Suppressor macrophage treated with lipopolysaccharide for 1 hour (primary cell): ENCODE measurements at regions not wholly inside any gene's neighbourhood (a gene's known extent, or its start where the extent isn't known, plus 50 kb on each side); places are given as distances from the start of the nearest gene placed in this dataset.

ENCODE experiments used
- DNase-seq, 3 donors: peaks; one replicate each; pipeline ENCODE4 v3.0.0-alpha.2; 2020 to 2022

- DNase-seq: no peak
Observed at GRCh38 chr2:96438589-96438988, 66.6 kb downstream of the NEURL3 start.

DNA sequence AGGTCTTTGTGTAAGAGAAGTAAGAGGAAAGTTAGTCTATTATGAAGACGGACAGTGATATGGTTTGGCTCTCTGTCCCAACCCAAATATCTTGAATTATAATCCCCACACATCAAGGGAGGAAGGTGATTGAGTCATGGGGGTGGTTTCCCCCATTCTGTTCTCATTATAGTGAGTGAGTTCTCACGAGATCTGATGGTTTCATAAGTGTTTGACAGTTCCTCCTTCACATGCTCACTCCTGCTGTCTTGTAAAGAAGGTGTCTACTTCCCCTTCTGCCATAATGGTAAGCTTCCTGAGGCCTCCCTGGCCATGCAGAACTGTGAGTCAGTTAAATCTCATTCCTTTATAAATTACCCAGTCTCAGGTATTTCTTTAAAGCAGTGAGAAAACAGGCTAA is 67.6 kb downstream of the NEURL3 start:
- DNase-seq: peak; percentile 51 to 64 (median 62)

- DNase-seq: no peak
Observed at GRCh38 chr2:96436961-96437360, 68.2 kb downstream of the NEURL3 start.

DNA sequence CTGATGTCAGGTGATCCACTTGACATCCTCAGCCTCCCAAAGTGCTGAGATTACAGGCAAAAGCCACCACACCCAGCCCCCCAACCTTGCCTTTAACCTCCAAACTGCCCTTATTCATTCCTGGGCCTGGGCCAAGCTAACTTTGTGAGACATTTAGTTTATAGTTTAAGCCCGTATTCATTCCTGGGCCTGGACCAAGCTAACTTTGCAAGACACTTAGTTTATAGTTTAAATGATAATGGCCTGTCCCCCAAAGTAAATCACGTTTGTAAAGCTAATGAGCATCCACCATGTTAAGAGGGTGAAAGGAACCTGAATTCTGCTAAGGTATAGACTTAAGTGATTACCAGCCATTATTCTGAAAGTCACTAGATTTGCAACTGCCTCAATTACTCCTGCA is 68.7 kb downstream of the NEURL3 start:
- no peak for DNase-seq

DNA sequence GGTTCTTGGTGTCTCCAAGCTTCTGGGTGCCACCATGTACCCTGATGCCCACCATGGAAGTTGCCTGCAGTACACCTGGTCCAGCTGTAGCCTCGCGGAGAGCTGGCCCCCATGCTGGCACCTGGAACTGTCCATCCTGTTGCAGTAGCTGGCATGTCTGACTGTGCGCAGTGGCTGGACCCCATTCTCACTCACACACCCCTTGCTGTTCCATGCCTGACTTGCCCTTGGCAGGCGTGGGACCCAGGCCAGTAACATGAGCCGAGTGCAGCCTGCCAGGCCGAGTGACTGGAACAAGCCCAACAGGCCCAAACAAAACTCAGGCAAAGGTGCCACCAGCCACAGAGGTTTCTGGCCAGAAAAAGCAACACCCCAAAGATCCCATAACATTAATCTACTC is 73.8 kb downstream of the NEURL3 start:
- DNase-seq: no peak

- DNase-seq: no peak
Observed at GRCh38 chr2:96430394-96430988, 74.7 kb downstream of the NEURL3 start.

DNA sequence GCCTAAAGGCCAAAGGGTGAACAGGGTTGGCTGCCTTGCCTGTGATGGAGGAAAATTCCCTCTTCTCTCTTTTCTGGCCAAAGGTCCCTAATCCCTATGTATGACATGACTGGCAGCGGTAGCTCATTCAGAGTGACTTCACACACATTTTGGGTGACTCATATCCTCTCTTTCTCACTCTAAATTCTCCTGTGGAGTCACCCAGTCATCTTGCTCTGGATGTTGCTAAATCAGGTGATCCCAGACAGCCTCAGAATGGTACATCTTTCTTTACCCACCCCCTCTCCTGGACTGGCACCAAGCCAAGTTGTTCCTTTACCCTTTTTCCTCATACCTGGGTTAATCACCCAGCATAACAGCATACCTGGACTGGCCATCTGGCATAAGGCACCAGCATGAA is 77.2 kb downstream of the NEURL3 start:
- DNase-seq: peak; percentile 71 to 89 (median 81)

DNA sequence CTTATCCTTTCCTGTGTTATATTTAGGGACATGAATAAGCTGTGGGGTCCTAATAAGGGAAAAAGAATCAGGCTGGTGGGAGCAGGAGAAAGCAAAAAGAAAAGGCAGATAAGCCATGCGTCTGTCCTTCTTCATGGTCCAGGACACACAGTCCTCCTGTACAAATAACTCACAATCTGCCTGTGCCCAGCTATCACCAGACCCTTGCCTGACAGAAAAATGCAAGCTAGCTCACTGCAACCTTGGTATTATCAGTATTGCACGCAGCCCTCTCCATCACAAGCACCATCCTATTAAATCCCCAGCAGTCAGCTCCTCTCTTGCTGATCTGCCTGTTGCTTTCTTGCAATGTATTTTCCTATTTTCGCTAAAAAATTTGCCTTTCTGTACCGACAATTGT is 78.0 kb downstream of the NEURL3 start:
- no peak for DNase-seq

- no peak for DNase-seq
Observed at GRCh38 chr2:96423828-96424227, 81.3 kb downstream of the NEURL3 start.
